ENCODE measurements at regions not wholly inside any gene's neighbourhood (a gene's known extent, or its start where the extent isn't known, plus 50 kb on each side); places are given as distances from the start of the nearest gene placed in this dataset.

DNA sequence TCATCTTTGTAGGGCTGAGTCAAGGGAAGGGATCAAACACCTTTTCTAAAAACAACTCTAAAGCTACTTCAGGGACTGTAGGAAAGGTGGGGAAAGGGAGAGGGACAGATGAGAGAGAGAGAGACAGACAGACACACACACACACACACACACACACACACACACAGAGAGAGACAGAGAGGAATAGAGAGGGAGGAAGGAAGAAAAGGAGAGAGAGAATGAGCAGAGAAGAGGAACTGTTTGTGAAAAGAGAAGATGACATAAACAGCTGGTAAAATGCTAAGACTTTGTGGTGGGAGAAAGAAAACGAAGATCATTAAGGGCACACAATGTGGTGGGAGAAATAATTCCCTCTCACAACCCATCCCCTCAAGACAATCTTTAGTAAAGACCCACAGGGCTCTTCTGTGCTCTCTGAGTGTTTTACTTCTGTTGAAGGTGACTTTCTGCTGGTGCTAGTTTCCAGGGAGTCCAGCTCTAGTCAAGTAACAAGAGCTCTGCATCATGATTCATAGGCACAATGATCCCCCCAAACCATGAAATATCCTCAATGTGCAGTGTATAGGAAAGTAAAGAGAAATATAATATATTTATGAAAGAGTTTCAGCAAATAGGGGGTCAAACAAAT, 77.2 kb upstream of the STK17B start:
- TF ChIP-seq, protein P1, sequence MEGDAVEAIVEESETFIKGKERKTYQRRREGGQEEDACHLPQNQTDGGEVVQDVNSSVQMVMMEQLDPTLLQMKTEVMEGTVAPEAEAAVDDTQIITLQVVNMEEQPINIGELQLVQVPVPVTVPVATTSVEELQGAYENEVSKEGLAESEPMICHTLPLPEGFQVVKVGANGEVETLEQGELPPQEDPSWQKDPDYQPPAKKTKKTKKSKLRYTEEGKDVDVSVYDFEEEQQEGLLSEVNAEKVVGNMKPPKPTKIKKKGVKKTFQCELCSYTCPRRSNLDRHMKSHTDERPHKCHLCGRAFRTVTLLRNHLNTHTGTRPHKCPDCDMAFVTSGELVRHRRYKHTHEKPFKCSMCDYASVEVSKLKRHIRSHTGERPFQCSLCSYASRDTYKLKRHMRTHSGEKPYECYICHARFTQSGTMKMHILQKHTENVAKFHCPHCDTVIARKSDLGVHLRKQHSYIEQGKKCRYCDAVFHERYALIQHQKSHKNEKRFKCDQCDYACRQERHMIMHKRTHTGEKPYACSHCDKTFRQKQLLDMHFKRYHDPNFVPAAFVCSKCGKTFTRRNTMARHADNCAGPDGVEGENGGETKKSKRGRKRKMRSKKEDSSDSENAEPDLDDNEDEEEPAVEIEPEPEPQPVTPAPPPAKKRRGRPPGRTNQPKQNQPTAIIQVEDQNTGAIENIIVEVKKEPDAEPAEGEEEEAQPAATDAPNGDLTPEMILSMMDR (IDR thresholded peaks at IDR 0.05), result no peak
- no peak for DNase-seq (ENCODE audit: low spot score)
- Histone ChIP-seq H3K4me3 (no peak overlapping the region), H3K27ac (peak overlapping the region; percentile 48 to 79)

DNA sequence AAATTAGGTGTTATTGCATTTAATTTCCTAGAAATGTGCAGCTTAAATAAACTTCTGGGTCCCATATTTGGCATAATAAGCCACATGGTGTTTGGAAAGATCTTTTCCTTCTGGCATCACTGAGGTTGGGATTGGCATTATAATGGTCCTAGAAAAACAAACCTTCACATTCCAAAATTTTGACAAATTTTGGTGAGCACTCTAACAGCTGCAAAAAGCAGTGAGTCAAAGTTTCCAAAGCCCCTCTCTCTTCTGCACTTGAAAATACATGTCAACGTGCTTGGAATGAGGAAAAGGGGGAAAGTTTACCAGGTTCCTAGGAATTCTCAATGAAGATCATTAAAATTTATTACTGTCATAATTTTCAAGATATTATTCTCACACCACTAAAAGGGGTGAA, 77.8 kb upstream of the STK17B start:
- H3K27ac ChIP-seq, result peak overlapping the region in 1 of 2 donors; percentile 24
- no peak overlapping the region for H3K4me3 ChIP-seq
- TF ChIP-seq, protein P1 (IDR thresholded peaks at IDR 0.05), result no peak
- DNase-seq (ENCODE audit: low spot score), result no peak

DNA sequence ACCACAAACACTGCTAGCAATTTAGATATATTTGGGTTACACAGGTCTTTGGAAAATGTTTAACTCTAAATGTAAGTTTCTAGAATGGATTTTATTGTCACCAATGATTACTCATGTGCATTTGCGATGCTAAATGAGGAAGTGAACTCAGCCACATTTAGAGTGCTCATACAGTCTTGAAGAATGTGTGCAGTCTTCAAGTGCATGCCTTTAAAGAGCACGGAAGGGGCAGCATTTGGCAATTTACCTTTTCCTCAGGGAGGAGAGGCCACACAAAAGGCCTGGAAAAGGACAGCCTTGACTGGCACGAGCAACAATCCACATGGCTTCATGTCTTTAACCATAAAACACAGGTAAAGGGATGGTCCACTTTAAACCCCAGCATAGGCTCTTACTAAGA, 78.5 kb upstream of the STK17B start:
- no peak for DNase-seq (ENCODE audit: low spot score)
- peak overlapping the region in 1 of 2 donors; percentile 24 for H3K27ac ChIP-seq
- no peak overlapping the region for H3K4me3 ChIP-seq
- TF ChIP-seq, protein P1 (IDR thresholded peaks at IDR 0.05), result no peak

DNA sequence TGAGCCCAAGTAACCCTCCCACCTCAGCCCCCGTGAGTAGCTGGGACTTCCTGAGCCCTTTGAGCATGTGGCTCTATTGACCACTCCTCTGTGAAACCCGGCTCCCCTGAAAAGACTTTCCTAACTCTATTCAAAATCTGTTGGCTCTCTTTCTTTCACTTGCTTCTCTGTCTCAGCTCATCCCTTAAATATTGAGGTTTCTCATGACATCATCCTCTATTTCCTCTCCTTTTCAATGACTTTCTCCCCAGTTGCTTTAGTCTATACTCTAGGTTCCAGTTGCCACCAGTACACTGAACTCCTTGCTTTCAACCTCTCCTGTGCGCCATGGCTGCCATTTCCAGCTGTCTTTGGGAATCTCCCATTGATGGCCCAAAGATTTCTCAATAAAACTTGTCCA, 79.8 kb upstream of the STK17B start:
- TF ChIP-seq, protein P1 (IDR thresholded peaks at IDR 0.05), result no peak
- no peak for DNase-seq (ENCODE audit: low spot score)
- H3K27ac ChIP-seq, result no peak overlapping the region
- H3K4me3 ChIP-seq, result no peak overlapping the region

DNA sequence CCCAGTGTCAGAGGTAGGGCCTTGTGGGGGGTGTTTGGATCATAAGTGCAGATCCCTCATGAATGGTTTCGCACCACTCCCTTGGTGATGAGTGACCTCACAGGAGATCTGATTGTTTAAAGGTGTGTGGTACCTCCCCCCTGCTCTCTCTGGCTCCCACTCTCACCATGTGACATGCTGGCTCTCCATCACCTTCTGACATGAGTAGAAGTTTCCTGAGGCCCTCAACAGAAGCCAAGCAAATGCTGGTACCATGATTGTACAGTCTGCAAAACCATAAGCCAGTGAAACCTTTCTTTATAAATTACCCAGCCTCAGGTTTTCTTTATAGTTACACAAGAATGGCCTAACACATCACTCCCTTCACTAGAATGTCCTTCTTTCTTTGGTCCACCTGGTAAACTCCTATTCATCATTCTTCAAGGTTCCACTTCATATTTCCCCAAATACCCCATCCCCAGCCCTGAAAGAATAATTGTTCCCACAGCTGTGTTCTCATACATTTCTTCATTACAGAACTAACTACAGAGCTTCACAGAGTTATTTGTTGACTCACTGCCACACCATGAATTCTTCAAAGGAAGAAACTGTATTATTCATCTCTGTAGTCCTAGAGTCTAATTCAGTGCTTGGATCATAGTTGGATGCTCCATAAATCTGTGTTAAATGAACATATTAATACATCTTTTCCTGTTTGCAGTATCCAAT, 81.2 kb upstream of the STK17B start:
- DNase-seq (ENCODE audit: low spot score), result no peak
- Histone ChIP-seq H3K4me3 (no peak overlapping the region), H3K27ac (no peak overlapping the region)
- TF ChIP-seq, protein P1 (IDR thresholded peaks at IDR 0.05), result no peak

DNA sequence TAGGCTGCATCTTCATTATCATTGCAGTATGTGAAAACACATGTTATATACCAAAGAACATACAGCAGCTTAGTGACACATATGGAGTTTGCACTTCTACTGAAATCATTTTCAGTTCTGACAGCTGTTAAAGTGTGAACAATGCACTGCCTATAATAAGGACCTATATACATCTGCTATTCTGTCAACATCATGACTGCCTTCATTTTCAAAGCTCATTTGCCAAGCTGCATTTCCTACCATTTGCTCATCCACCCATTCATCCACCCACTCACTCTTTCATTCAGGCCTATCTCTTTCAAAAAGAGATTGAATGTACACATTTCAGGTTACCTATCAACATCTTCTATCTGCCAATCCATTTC, 81.7 kb upstream of the STK17B start:
- no peak overlapping the region for H3K4me3 ChIP-seq
- no peak overlapping the region for H3K27ac ChIP-seq
- TF ChIP-seq, protein P1 (IDR thresholded peaks at IDR 0.05), result no peak
- no peak for DNase-seq (ENCODE audit: low spot score)

DNA sequence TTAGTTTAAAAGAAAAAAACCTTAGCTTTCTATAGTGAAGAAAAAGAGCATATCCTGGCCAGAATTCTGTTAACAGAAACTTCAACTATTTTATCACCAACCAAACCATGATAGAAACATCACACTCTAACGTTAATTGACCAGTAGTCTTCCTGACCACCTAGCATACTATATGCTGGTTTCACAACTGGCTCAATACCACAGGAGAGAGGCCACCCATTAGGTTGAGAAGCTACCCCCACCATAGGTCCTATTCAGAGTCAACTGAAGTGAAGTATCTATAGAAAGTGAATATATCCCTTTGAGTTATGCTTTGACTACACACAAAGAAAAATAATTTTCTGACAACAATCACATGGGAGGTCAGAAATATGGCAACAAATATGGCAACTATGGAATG, 85.2 kb upstream of the STK17B start:
- TF ChIP-seq, protein P1 (IDR thresholded peaks at IDR 0.05), result no peak
- no peak for DNase-seq (ENCODE audit: low spot score)
- no peak overlapping the region for H3K27ac ChIP-seq
- H3K4me3 ChIP-seq, result no peak overlapping the region

All from coronary artery (tissue), 2 donors.